Fibroblast of the conjunctiva (primary cell): ENCODE measurements at regions not wholly inside any gene's neighbourhood (a gene's known extent, or its start where the extent isn't known, plus 50 kb on each side); places are given as distances from the start of the nearest gene placed in this dataset.

Experiments
- DNase-seq: peaks from one replicate; pipeline ENCODE4 v3.0.0-alpha.2; 2010; ENCODE audit warnings: low read depth

- no peak for DNase-seq
Observed at GRCh38 chrX:40485102-40485826, 95.5 kb upstream of the ATP6AP2 start.

GRCh38 chrX:40484408-40485091 lies 96.2 kb upstream of the ATP6AP2 start:
- no peak for DNase-seq

- no peak for DNase-seq
Observed at GRCh38 chrX:40483502-40483901, 97.3 kb upstream of the ATP6AP2 start.

GRCh38 chrX:40479777-40480318 lies 100.9 kb upstream of the ATP6AP2 start:
- no peak for DNase-seq

GRCh38 chrX:40478474-40479065 lies 102.2 kb upstream of the ATP6AP2 start:
- no peak for DNase-seq

GRCh38 chrX:40476958-40477357 lies 103.8 kb upstream of the ATP6AP2 start:
- no peak for DNase-seq

GRCh38 chrX:40474645-40475044 lies 106.1 kb upstream of the ATP6AP2 start:
- DNase-seq = no peak

GRCh38 chrX:40474205-40474626 lies 106.6 kb upstream of the ATP6AP2 start:
- DNase-seq = no peak

- DNase-seq = no peak
Observed at GRCh38 chrX:40473460-40474204, 107.1 kb upstream of the ATP6AP2 start.

- DNase-seq = peak; percentile 42
Observed at GRCh38 chrX:40471965-40472648, 108.7 kb upstream of the ATP6AP2 start.

GRCh38 chrX:40470830-40471429 lies 109.8 kb upstream of the ATP6AP2 start:
- no peak for DNase-seq

GRCh38 chrX:40469316-40469715 lies 111.5 kb upstream of the ATP6AP2 start:
- no peak for DNase-seq

GRCh38 chrX:40468033-40468846 lies 112.5 kb upstream of the ATP6AP2 start:
- no peak for DNase-seq

- DNase-seq = no peak
Observed at GRCh38 chrX:40467454-40467853, 113.3 kb upstream of the ATP6AP2 start.

GRCh38 chrX:40465735-40466551 lies 114.8 kb upstream of the ATP6AP2 start:
- no peak for DNase-seq

GRCh38 chrX:40462795-40463194 lies 118.0 kb upstream of the ATP6AP2 start:
- no peak for DNase-seq

- DNase-seq = no peak
Observed at GRCh38 chrX:40460926-40461325, 119.8 kb upstream of the ATP6AP2 start.

- no peak for DNase-seq
Observed at GRCh38 chrX:40459571-40460158, 121.1 kb upstream of the ATP6AP2 start.

GRCh38 chrX:40457406-40457805 lies 123.4 kb upstream of the ATP6AP2 start:
- DNase-seq = no peak
